ENCODE measurements at regions not wholly inside any gene's neighbourhood (a gene's known extent, or its start where the extent isn't known, plus 50 kb on each side); places are given as distances from the start of the nearest gene placed in this dataset.

GRCh38 chr18:52283927-52284326 lies 56.1 kb upstream of the DCC start:
- Histone ChIP-seq H2BK15ac (ENCODE audit: low read length) (no peak overlapping the region), H2BK20ac (ENCODE audit: low read length) (no peak overlapping the region), H3K9me3 (ENCODE audit: insufficient read depth in 2 of 2, low read depth in 1 of 2, low read length in 1 of 2) (no peaks in the 10 kb centered on the region), H3K4me3 (ENCODE audit: extremely low read depth in 1 of 4, insufficient read depth in 2 of 4, low read depth in 3 of 4, low read length in 4 of 4) (no peak overlapping the region), H3K27ac (ENCODE audit: low read depth, low read length) (no peak overlapping the region), H3K79me1 (ENCODE audit: low read depth, low read length) (no peaks in the 10 kb centered on the region), H3K18ac (ENCODE audit: extremely low read depth, low read length) (no peak overlapping the region), H2BK120ac (replicated peaks; ENCODE audit: low read depth, low read length) (no peak overlapping the region), H3K79me2 (ENCODE audit: control insufficient read depth in 1 of 2, insufficient read depth in 2 of 2, low read length in 2 of 2) (no peaks in the 10 kb centered on the region), H3K27me3 (replicated peaks in 1 of 4; ENCODE audit: control insufficient read depth in 3 of 4, extremely low read depth in 1 of 4, insufficient read depth in 3 of 4, low read length in 3 of 4) (no peaks in the 10 kb centered on the region; a peak in 1 of 7 replicates), H2BK5ac (ENCODE audit: low read depth, low read length) (no peak overlapping the region), H3K36me3 (ENCODE audit: control insufficient read depth in 2 of 4, insufficient read depth in 4 of 4, low read length in 3 of 4) (no peaks in the 10 kb centered on the region), H2BK12ac (ENCODE audit: low read depth, low read length) (no peak overlapping the region), H2AFZ (ENCODE audit: low read length) (no peak overlapping the region), H4K20me1 (replicated peaks in 1 of 2; ENCODE audit: control insufficient read depth in 1 of 2, insufficient read depth in 2 of 2, low read length in 2 of 2) (no peaks in the 10 kb centered on the region), H4K5ac (ENCODE audit: insufficient read length, low read depth, low read length) (no peak overlapping the region), H3K4me2 (ENCODE audit: insufficient read depth in 1 of 2, low read depth in 2 of 2, low read length in 2 of 2) (no peak overlapping the region), H2AK5ac (ENCODE audit: low read depth, low read length) (no peak overlapping the region), H3K56ac (replicated peaks; ENCODE audit: insufficient read length, low read depth, low read length) (no peak overlapping the region), H3K14ac (ENCODE audit: insufficient read length) (no peak overlapping the region), H4K91ac (replicated peaks; ENCODE audit: insufficient read length, low read length) (no peak overlapping the region), H3K9ac (replicated peaks in 1 of 4; ENCODE audit: extremely low read depth in 1 of 4, low read depth in 3 of 4, low read length in 3 of 4) (no peak overlapping the region), H4K8ac (ENCODE audit: extremely low read depth, insufficient read depth, low read length) (no peak overlapping the region), H3K4ac (replicated peaks; ENCODE audit: insufficient read length, low read depth, low read length) (no peak overlapping the region), H3K23me2 (ENCODE audit: low read depth, low read length) (no peaks in the 10 kb centered on the region), H3K4me1 (replicated peaks in 1 of 4; ENCODE audit: control insufficient read depth in 3 of 4, insufficient read depth in 4 of 4, low read length in 3 of 4) (peaks cover 0 to 6% (median 0%) of the 10 kb centered on the region in 4 experiments; a peak in 3 of 7 replicates), H3K23ac (ENCODE audit: insufficient read length) (no peak overlapping the region)
- FAIRE-seq (no peak), DNase-seq (ENCODE audit: low read depth in 1 of 2, low spot score in 2 of 2) (no peak)
- TF ChIP-seq YY1 (IDR thresholded peaks at IDR 0.05; ENCODE audit: low read depth, low read length) (no peak), SUZ12 (IDR thresholded peaks at IDR 0.05; ENCODE audit: low read length) (no peak), MAFK (IDR thresholded peaks at IDR 0.05; ENCODE audit: low read depth, low read length) (no peak), ZNF274 (IDR thresholded peaks at IDR 0.05; ENCODE audit: borderline replicate concordance, extremely low read depth, low read length) (no peak), SIRT6 (IDR thresholded peaks at IDR 0.05; ENCODE audit: low read length) (no peak), EZH2 (IDR thresholded peaks at IDR 0.05; ENCODE audit: low read depth, low read length, severe bottlenecking) (no peak), MAX (IDR thresholded peaks at IDR 0.05) (no peak), GABPA (IDR thresholded peaks at IDR 0.05; ENCODE audit: borderline replicate concordance, insufficient read depth, low read length) (no peak), SIN3A (conservative IDR thresholded peaks at IDR 0.05 in 1 of 2, IDR thresholded peaks at IDR 0.05 in 1 of 2; ENCODE audit: low read depth in 1 of 2, low read length in 2 of 2) (no peak), BRCA1 (IDR thresholded peaks at IDR 0.05; ENCODE audit: low read depth, low read length) (no peak)
- 89% methylated on average over 1 of the region's 1 CpG; no CpG with 5 or more reads in 1 of the 2 experiments for WGBS, 2 experiments (ENCODE audit: extremely low coverage in 1 of 2, insufficient coverage in 1 of 2, insufficient read length in 1 of 2, insufficient replicate concordance in 2 of 2, low coverage in 1 of 2, low lambda C conversion rate in 2 of 2, missing lambda C conversion rate in 1 of 2)
- ChIA-PET CTCF (ENCODE audit: partially characterized antibody) (no interaction called here), POLR2A (ENCODE audit: partially characterized antibody) (no interaction called here)
